OCI-LY7 (cell line): ENCODE measurements at regions not wholly inside any gene's neighbourhood (a gene's known extent, or its start where the extent isn't known, plus 50 kb on each side); places are given as distances from the start of the nearest gene placed in this dataset.

Source experiments
- BruUV-seq: library from RNA; stranded (reverse); fragments of 400-500 nt; replicated peaks from 2 replicates; lab custom pipeline; 2021; lab: Mats Ljungman, UMichigan
- CTCF ChIA-PET: fragments of 300-600 bp; sonication (Branson Sonifier 250); formaldehyde crosslinking; loops from one replicate; lab custom pipeline; 2022; ENCODE audit warnings: antibody characterized with exemption; ENCODE audit not compliant: unreplicated experiment; lab: Charles Lee
- POLR2A ChIA-PET: fragments of 300-600 bp; sonication (Branson Sonifier 250); formaldehyde crosslinking; loops from one replicate; lab custom pipeline; 2022; ENCODE audit warnings: antibody characterized with exemption; lab: Charles Lee
- DNase-seq: peaks from one replicate; pipeline ENCODE4 v3.0.0-alpha.2; 2015; ENCODE audit warnings: low spot score
- H2AFZ ChIP-seq: fragments of 200-600 bp; sonication (generic), shearing (Covaris generic); 2 replicates; pipeline ENCODE4 v1.6.1; 2014; ENCODE audit warnings: mild to moderate bottlenecking, antibody characterized with exemption, low read length, moderate library complexity
- H3K27ac ChIP-seq: fragments of 200-600 bp; sonication (generic); 2 replicates; pipeline ENCODE4 v1.5.1; 2014; ENCODE audit warnings: mixed run types, low read depth, mild to moderate bottlenecking, moderate library complexity, low read length, inconsistent platforms; ENCODE audit not compliant: poor library complexity, severe bottlenecking
- H3K36me3 ChIP-seq: fragments of 200-600 bp; sonication (generic); 2 replicates; pipeline ENCODE4 v1.6.1; 2014; ENCODE audit warnings: mild to moderate bottlenecking, antibody characterized with exemption, low read length, moderate library complexity, mixed read lengths; ENCODE audit not compliant: insufficient read depth
- H3K4me1 ChIP-seq: fragments of 200-600 bp; sonication (generic); 2 replicates; pipeline ENCODE4 v1.5.1; 2014; ENCODE audit warnings: mild to moderate bottlenecking, low read length; ENCODE audit not compliant: insufficient read depth, poor library complexity, severe bottlenecking
- H3K4me2 ChIP-seq: fragments of 200-600 bp; sonication (generic); 2 replicates; pipeline ENCODE4 v1.6.1; 2014; ENCODE audit warnings: mild to moderate bottlenecking, low read length
- H3K4me3 ChIP-seq: fragments of 200-600 bp; sonication (generic); 2 replicates; pipeline ENCODE4 v1.5.1; 2014; ENCODE audit warnings: mild to moderate bottlenecking, low read depth, low read length; ENCODE audit not compliant: poor library complexity, severe bottlenecking
- H3K79me2 ChIP-seq: fragments of 200-600 bp; sonication (generic); 2 replicates; pipeline ENCODE4 v1.6.1; 2016; ENCODE audit warnings: low read depth, mild to moderate bottlenecking, low read length, moderate library complexity, mixed read lengths; ENCODE audit not compliant: insufficient read depth
- H3K9me2 ChIP-seq: fragments of 200-600 bp; sonication (generic); 2 replicates; pipeline ENCODE4 v1.6.1; 2016; ENCODE audit warnings: mild to moderate bottlenecking, low read length, mixed read lengths; ENCODE audit not compliant: insufficient read depth
- H3K9me3 ChIP-seq: fragments of 200-600 bp; sonication (generic); 2 replicates; pipeline ENCODE4 v1.6.1; 2014; ENCODE audit warnings: mild to moderate bottlenecking, mixed run types, low read length, mixed read lengths
- H4K20me1 ChIP-seq: fragments of 200-600 bp; sonication (generic); 2 replicates; pipeline ENCODE4 v1.6.1; 2014; ENCODE audit warnings: mild to moderate bottlenecking, antibody characterized with exemption, low read length, moderate library complexity, mixed read lengths; ENCODE audit not compliant: insufficient read depth
- EZH2phosphoT487 ChIP-seq: fragments of 200-600 bp; sonication (generic); IDR thresholded peaks from 2 replicates; pipeline ENCODE4 v1.6.1; 2018; ENCODE audit warnings: low read depth, borderline replicate concordance, mild to moderate bottlenecking, mixed run types, antibody characterized with exemption, low read length, moderate library complexity, mixed read lengths
- intact Hi-C: fragments of 100-400 bp; cut with micrococcal nuclease; formaldehyde crosslinking; loops from one replicate; pipeline ENCODE4 v1.10.0; 2022; ENCODE audit not compliant: unreplicated experiment
- TF ChIP-seq, protein P1 (sequence below): fragments of 200-600 bp; sonication (generic); conservative IDR thresholded peaks from 2 replicates; pipeline ENCODE4 v1.5.1; 2014; ENCODE audit warnings: mild to moderate bottlenecking, antibody characterized with exemption, low read length, moderate library complexity, mixed read lengths

DNA sequence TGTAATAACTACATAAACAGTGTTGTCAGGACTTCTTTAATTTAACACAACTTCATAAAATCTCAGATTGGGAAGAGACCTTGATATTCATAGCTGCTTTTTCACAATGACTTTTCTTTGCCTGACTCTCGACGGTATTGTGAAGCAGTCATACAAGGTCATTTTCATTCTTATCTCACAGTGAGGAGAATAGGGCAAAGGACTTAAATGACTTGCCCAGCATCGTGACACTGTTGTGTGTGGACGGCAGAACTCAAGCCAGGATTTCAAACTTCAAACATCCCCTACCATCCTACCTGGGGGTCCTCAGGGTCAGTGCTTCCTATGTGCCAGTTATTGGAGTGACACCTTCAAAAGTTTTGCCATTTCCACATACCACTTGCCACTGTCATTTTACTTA, 138.5 kb upstream of the GDF10 start:
- no peaks in the 10 kb centered on the region for H3K79me2 ChIP-seq
- CTCF ChIA-PET: no interaction called here
- H3K9me2 ChIP-seq: no peaks in the 10 kb centered on the region
- intact Hi-C loops: no loop called here
- no peak overlapping the region for H3K4me3 ChIP-seq
- no peak overlapping the region for H3K4me2 ChIP-seq
- POLR2A ChIA-PET: no interaction called here
- H3K27ac ChIP-seq: no peak overlapping the region
- no peaks in the 10 kb centered on the region for H3K36me3 ChIP-seq
- H3K4me1 ChIP-seq: no peaks in the 10 kb centered on the region
- no TSS peak for BruUV-seq
- H2AFZ ChIP-seq: no peak overlapping the region
- H3K9me3 ChIP-seq: no peaks in the 10 kb centered on the region
- DNase-seq: no peak
- no peaks in the 10 kb centered on the region for H4K20me1 ChIP-seq
- TF ChIP-seq EZH2phosphoT487: no peak

DNA sequence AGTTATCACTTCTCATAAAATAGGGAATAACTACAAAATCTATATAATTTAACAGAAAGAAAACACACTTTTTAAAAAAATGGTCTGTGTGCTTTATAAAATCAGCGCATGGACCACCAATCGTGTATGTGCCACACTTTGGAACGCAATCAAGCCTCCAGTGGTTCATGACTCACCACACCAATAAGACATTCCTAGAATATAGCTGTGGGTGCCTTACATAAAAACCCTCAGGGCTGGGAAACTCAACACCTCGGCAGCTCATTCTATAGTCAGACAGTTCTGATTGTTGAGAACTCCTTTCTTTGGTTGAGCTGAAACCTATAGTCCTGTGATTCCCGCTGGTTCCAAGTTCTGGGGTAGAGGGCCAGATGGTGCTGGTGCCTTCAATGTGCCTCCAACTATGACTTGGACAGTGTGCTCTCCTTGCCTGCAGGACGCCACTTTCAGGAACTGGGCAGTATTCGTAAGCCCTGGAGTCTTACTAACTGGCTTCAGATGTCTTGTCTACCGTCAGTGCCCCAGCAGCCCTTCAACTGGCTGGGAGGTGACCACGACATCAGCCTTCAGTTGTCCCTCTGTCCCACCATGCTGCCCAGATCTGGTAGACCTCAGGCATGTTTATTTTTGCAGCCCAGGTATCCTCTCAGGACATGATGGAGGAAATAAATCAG, 135.7 kb upstream of the GDF10 start:
- no peaks in the 10 kb centered on the region for H3K4me1 ChIP-seq
- no peaks in the 10 kb centered on the region for H3K9me2 ChIP-seq
- H2AFZ ChIP-seq: no peak overlapping the region
- H3K79me2 ChIP-seq: no peaks in the 10 kb centered on the region
- TF ChIP-seq, protein P1, sequence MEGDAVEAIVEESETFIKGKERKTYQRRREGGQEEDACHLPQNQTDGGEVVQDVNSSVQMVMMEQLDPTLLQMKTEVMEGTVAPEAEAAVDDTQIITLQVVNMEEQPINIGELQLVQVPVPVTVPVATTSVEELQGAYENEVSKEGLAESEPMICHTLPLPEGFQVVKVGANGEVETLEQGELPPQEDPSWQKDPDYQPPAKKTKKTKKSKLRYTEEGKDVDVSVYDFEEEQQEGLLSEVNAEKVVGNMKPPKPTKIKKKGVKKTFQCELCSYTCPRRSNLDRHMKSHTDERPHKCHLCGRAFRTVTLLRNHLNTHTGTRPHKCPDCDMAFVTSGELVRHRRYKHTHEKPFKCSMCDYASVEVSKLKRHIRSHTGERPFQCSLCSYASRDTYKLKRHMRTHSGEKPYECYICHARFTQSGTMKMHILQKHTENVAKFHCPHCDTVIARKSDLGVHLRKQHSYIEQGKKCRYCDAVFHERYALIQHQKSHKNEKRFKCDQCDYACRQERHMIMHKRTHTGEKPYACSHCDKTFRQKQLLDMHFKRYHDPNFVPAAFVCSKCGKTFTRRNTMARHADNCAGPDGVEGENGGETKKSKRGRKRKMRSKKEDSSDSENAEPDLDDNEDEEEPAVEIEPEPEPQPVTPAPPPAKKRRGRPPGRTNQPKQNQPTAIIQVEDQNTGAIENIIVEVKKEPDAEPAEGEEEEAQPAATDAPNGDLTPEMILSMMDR: no peak
- no peak for TF ChIP-seq EZH2phosphoT487
- no peaks in the 10 kb centered on the region for H4K20me1 ChIP-seq
- H3K36me3 ChIP-seq: no peaks in the 10 kb centered on the region
- H3K9me3 ChIP-seq: peaks cover 5% of the 10 kb centered on the region; the same call in 1 of the 2 replicates
- no peak overlapping the region for H3K4me2 ChIP-seq
- H3K4me3 ChIP-seq: no peak overlapping the region
- no peak for DNase-seq
- CTCF ChIA-PET: no interaction called here
- BruUV-seq: no TSS peak
- POLR2A ChIA-PET: no interaction called here
- H3K27ac ChIP-seq: no peak overlapping the region
- intact Hi-C loops: no loop called here

DNA sequence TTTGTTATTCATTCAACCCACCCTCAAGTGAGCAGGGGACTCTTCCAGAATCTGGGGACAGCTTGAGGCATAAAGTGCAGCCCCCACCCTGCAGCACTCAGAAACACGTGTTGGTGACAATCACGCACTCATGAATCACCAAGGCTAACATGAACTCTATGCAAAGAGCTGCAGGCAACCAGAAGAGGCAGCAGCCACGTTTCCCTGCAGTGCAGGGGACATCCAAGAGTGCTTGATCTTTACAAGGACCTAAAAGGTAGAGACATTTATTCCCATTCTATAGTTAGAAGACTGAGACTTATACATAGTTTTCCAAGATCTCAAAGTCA, 135.2 kb upstream of the GDF10 start:
- Histone ChIP-seq H3K9me3 (peaks cover 5% of the 10 kb centered on the region; the same call in 1 of the 2 replicates), H3K4me2 (no peak overlapping the region), H3K36me3 (no peaks in the 10 kb centered on the region), H3K27ac (no peak overlapping the region), H3K4me3 (no peak overlapping the region), H3K9me2 (no peaks in the 10 kb centered on the region), H3K79me2 (no peaks in the 10 kb centered on the region), H4K20me1 (no peaks in the 10 kb centered on the region), H3K4me1 (no peaks in the 10 kb centered on the region), H2AFZ (no peak overlapping the region)
- TF ChIP-seq, protein P1: no peak
- TF ChIP-seq EZH2phosphoT487: no peak
- DNase-seq: no peak
- CTCF ChIA-PET: no interaction called here
- POLR2A ChIA-PET: no interaction called here
- intact Hi-C loops: no loop called here
- no TSS peak for BruUV-seq
